Hematopoietic multipotent progenitor cell (in vitro differentiated cells): ENCODE measurements at regions not wholly inside any gene's neighbourhood (a gene's known extent, or its start where the extent isn't known, plus 50 kb on each side); places are given as distances from the start of the nearest gene placed in this dataset.
"Not testable (repeated sequence)": the region's sequence is repeated elsewhere in the genome, so short reads cannot be mapped to it uniquely, and the experiment has no call there.

Experiments used
- DNase-seq, 3 donors: peaks; one replicate each; pipeline ENCODE4 v3.0.0-alpha.2; 2011 to 2015; ENCODE audit warnings: low read depth in 2 of 3, low spot score in 2 of 3

GRCh38 chr1:116291024-116291423 is 82.0 kb upstream of the ATP1A1 start:
- DNase-seq = no peak

GRCh38 chr1:116292929-116293725 is 79.9 kb upstream of the ATP1A1 start:
- DNase-seq = no peak

- no peak for DNase-seq
Observed at GRCh38 chr1:116297495-116298212, 75.4 kb upstream of the ATP1A1 start.

- DNase-seq = not testable (repeated sequence)
Observed at GRCh38 chr1:116298213-116298579, 74.8 kb upstream of the ATP1A1 start.

GRCh38 chr1:116298746-116299145 is 74.3 kb upstream of the ATP1A1 start:
- no peak for DNase-seq

- DNase-seq = no peak
Observed at GRCh38 chr1:116299248-116299647, 73.8 kb upstream of the ATP1A1 start.

GRCh38 chr1:116302281-116302680 is 70.8 kb upstream of the ATP1A1 start:
- DNase-seq = no peak

GRCh38 chr1:116306102-116306501 is 66.9 kb upstream of the ATP1A1 start:
- no peak for DNase-seq

GRCh38 chr1:116306840-116307442 is 66.1 kb upstream of the ATP1A1 start:
- no peak for DNase-seq

GRCh38 chr1:116308276-116308675 is 64.8 kb upstream of the ATP1A1 start:
- DNase-seq = no peak

GRCh38 chr1:116309090-116309870 is 63.8 kb upstream of the ATP1A1 start:
- no peak for DNase-seq

- no peak for DNase-seq
Observed at GRCh38 chr1:116310180-116310579, 62.9 kb upstream of the ATP1A1 start.

GRCh38 chr1:116311193-116311592 is 61.9 kb upstream of the ATP1A1 start:
- no peak for DNase-seq

- no peak for DNase-seq
Observed at GRCh38 chr1:116311756-116312680, 61.0 kb upstream of the ATP1A1 start.

GRCh38 chr1:116312681-116313069 is 60.4 kb upstream of the ATP1A1 start:
- no peak for DNase-seq

GRCh38 chr1:116313776-116314175 is 59.3 kb upstream of the ATP1A1 start:
- DNase-seq = no peak

- no peak for DNase-seq
Observed at GRCh38 chr1:116314305-116314919, 58.6 kb upstream of the ATP1A1 start.

GRCh38 chr1:116316373-116316772 is 56.7 kb upstream of the ATP1A1 start:
- DNase-seq = no peak

GRCh38 chr1:116318897-116319296 is 54.1 kb upstream of the ATP1A1 start:
- DNase-seq = no peak

GRCh38 chr1:116320874-116321273 is 52.2 kb upstream of the ATP1A1 start:
- DNase-seq = no peak
